Hepatocyte (in vitro differentiated cells): ENCODE measurements at regions not wholly inside any gene's neighbourhood (a gene's known extent, or its start where the extent isn't known, plus 50 kb on each side); places are given as distances from the start of the nearest gene placed in this dataset.

ENCODE experiments used
- DNase-seq: peaks from one replicate; pipeline ENCODE4 v3.0.0-alpha.2; 2016; ENCODE audit warnings: low spot score
- H2AFZ ChIP-seq: fragments of 200-600 bp; sonication (generic); 2 replicates; pipeline ENCODE4 v1.6.0; 2016; ENCODE audit warnings: antibody characterized with exemption, mild to moderate bottlenecking
- H3K27ac ChIP-seq: fragments of 200-600 bp; sonication (generic); 2 replicates; pipeline ENCODE4 v1.5.1; 2016; ENCODE audit warnings: mild to moderate bottlenecking
- H3K27me3 ChIP-seq: fragments of 200-600 bp; sonication (generic); 2 replicates; pipeline ENCODE4 v1.6.1; 2016
- H3K36me3 ChIP-seq: fragments of 200-600 bp; sonication (generic); replicated peaks from 2 replicates; pipeline ENCODE4 v1.5.1; 2016; ENCODE audit warnings: low read depth; ENCODE audit not compliant: insufficient read depth
- H3K4me1 ChIP-seq: fragments of 200-600 bp; sonication (generic); 2 replicates; pipeline ENCODE4 v1.5.1; 2016; ENCODE audit warnings: mild to moderate bottlenecking, moderate library complexity; ENCODE audit not compliant: insufficient read depth
- H3K4me2 ChIP-seq: fragments of 200-600 bp; sonication (generic); 2 replicates; pipeline ENCODE4 v1.6.0; 2016
- H3K4me3 ChIP-seq: fragments of 200-600 bp; sonication (generic); 2 replicates; pipeline ENCODE4 v1.5.1; 2016; ENCODE audit warnings: mild to moderate bottlenecking
- H3K79me2 ChIP-seq: fragments of 200-600 bp; sonication (generic); 2 replicates; pipeline ENCODE4 v1.6.0; 2017; ENCODE audit warnings: mild to moderate bottlenecking
- H3K9me2 ChIP-seq: fragments of 200-600 bp; sonication (generic); replicated peaks from 2 replicates; pipeline ENCODE4 v1.6.0; 2017; ENCODE audit warnings: mild to moderate bottlenecking; ENCODE audit not compliant: insufficient read depth
- H3K9me3 ChIP-seq: fragments of 200-600 bp; sonication (generic); 2 replicates; pipeline ENCODE4 v1.5.1; 2016; ENCODE audit warnings: low read depth, mild to moderate bottlenecking
- H4K20me1 ChIP-seq: fragments of 200-600 bp; sonication (generic); 2 replicates; pipeline ENCODE4 v1.6.0; 2016; ENCODE audit warnings: mild to moderate bottlenecking; ENCODE audit not compliant: insufficient read depth, poor library complexity, severe bottlenecking
- CTCF ChIP-seq: fragments of 200-600 bp; sonication (generic); IDR thresholded peaks from 2 replicates; pipeline ENCODE4 v1.5.1; 2016; ENCODE audit warnings: antibody characterized with exemption, mild to moderate bottlenecking; ENCODE audit not compliant: poor library complexity
- EZH2 ChIP-seq: fragments of 200-600 bp; sonication (generic); IDR thresholded peaks from 2 replicates; pipeline ENCODE4 v1.6.1; 2016; ENCODE audit warnings: antibody characterized with exemption, mild to moderate bottlenecking, borderline replicate concordance
- EZH2phosphoT487 ChIP-seq: fragments of 200-600 bp; sonication (generic); IDR thresholded peaks from one replicate; pipeline ENCODE4 v1.6.1; 2018; ENCODE audit warnings: antibody characterized with exemption, mild to moderate bottlenecking, low read depth, moderate library complexity; ENCODE audit not compliant: unreplicated experiment, severe bottlenecking
- WGBS: methylation state at CpG from one replicate; pipeline ENCODE4 v1.1.6; 2016; ENCODE audit warnings: low lambda C conversion rate; ENCODE audit errors: missing lambda C conversion rate; 5-methylcytosine and 5-hydroxymethylcytosine counted together

GRCh38 chr2:11009176-11009575, 97.4 kb downstream of the KCNF1 start:
- no peak for DNase-seq
- Histone ChIP-seq H3K9me3 (no peaks in the 10 kb centered on the region), H2AFZ (no peak overlapping the region), H3K79me2 (no peaks in the 10 kb centered on the region), H3K36me3 (no peaks in the 10 kb centered on the region), H3K27me3 (no peaks in the 10 kb centered on the region), H3K27ac (no peak overlapping the region), H3K4me1 (no peaks in the 10 kb centered on the region), H3K9me2 (no peaks in the 10 kb centered on the region), H4K20me1 (no peaks in the 10 kb centered on the region), H3K4me3 (no peak overlapping the region), H3K4me2 (no peak overlapping the region)
- 97% methylated on average over 3 of the region's 3 CpGs for WGBS
- no peak for TF ChIP-seq EZH2
- no peak for TF ChIP-seq EZH2phosphoT487
- TF ChIP-seq CTCF, result no peak

- WGBS, result 79% methylated on average over 6 of the region's 6 CpGs
- Histone ChIP-seq H3K9me2 (no peaks in the 10 kb centered on the region), H3K4me3 (no peak overlapping the region), H4K20me1 (no peaks in the 10 kb centered on the region), H2AFZ (no peak overlapping the region), H3K27ac (no peak overlapping the region), H3K4me1 (no peaks in the 10 kb centered on the region), H3K36me3 (no peaks in the 10 kb centered on the region), H3K9me3 (no peaks in the 10 kb centered on the region), H3K27me3 (no peaks in the 10 kb centered on the region), H3K4me2 (no peak overlapping the region), H3K79me2 (no peaks in the 10 kb centered on the region)
- no peak for TF ChIP-seq EZH2
- TF ChIP-seq CTCF, result no peak
- no peak for TF ChIP-seq EZH2phosphoT487
- no peak for DNase-seq
These were observed 98.2 kb downstream of the KCNF1 start for GRCh38 chr2:11009891-11010290.

GRCh38 chr2:11011359-11011758, 99.6 kb downstream of the KCNF1 start:
- Histone ChIP-seq H3K4me2 (no peak overlapping the region), H3K9me2 (no peaks in the 10 kb centered on the region), H2AFZ (no peak overlapping the region), H3K27ac (no peak overlapping the region), H3K9me3 (no peaks in the 10 kb centered on the region), H3K36me3 (no peaks in the 10 kb centered on the region), H3K27me3 (peaks cover 5% of the 10 kb centered on the region), H4K20me1 (no peaks in the 10 kb centered on the region), H3K79me2 (no peaks in the 10 kb centered on the region), H3K4me3 (no peak overlapping the region), H3K4me1 (no peaks in the 10 kb centered on the region)
- 85% methylated on average over 7 of the region's 7 CpGs for WGBS
- TF ChIP-seq CTCF, result no peak
- no peak for TF ChIP-seq EZH2phosphoT487
- no peak for TF ChIP-seq EZH2
- DNase-seq, result no peak

GRCh38 chr2:11012131-11012693, 100.5 kb downstream of the KCNF1 start:
- H3K36me3 ChIP-seq, result no peaks in the 10 kb centered on the region
- no peak for DNase-seq
- H3K79me2 ChIP-seq, result no peaks in the 10 kb centered on the region
- H3K4me2 ChIP-seq, result no peak overlapping the region
- H4K20me1 ChIP-seq, result no peaks in the 10 kb centered on the region
- H3K9me3 ChIP-seq, result no peaks in the 10 kb centered on the region
- H3K4me3 ChIP-seq, result no peak overlapping the region
- no peak overlapping the region for H2AFZ ChIP-seq
- no peaks in the 10 kb centered on the region for H3K9me2 ChIP-seq
- no peaks in the 10 kb centered on the region for H3K4me1 ChIP-seq
- H3K27ac ChIP-seq, result no peak overlapping the region
- peaks cover 5% of the 10 kb centered on the region for H3K27me3 ChIP-seq
- TF ChIP-seq EZH2, result no peak
- TF ChIP-seq CTCF, result no peak
- no peak for TF ChIP-seq EZH2phosphoT487
- WGBS, result 73% methylated on average over 6 of the region's 6 CpGs
